NCI-H2029 (cell line): ENCODE measurements at regions not wholly inside any gene's neighbourhood (a gene's known extent, or its start where the extent isn't known, plus 50 kb on each side); places are given as distances from the start of the nearest gene placed in this dataset.

ENCODE experiments used
- DNase-seq: peaks from one replicate; lab custom pipeline; 2025; lab: John Stamatoyannopoulos, UW

GRCh38 chr2:105652014-105652796 is 92.5 kb upstream of the NCK2 start:
- no peak for DNase-seq

- DNase-seq: no peak
Observed at GRCh38 chr2:105649534-105649933, 95.2 kb upstream of the NCK2 start.

GRCh38 chr2:105647731-105648130 is 97.0 kb upstream of the NCK2 start:
- no peak for DNase-seq

- no peak for DNase-seq
Observed at GRCh38 chr2:105646774-105647076, 98.0 kb upstream of the NCK2 start.

GRCh38 chr2:105645938-105646773 is 98.6 kb upstream of the NCK2 start:
- DNase-seq: no peak

- DNase-seq: no peak
Observed at GRCh38 chr2:105645031-105645937, 99.4 kb upstream of the NCK2 start.

- no peak for DNase-seq
Observed at GRCh38 chr2:105644174-105644980, 100.3 kb upstream of the NCK2 start.

- DNase-seq: no peak
Observed at GRCh38 chr2:105643405-105644173, 101.1 kb upstream of the NCK2 start.

- no peak for DNase-seq
Observed at GRCh38 chr2:105641389-105641811, 103.3 kb upstream of the NCK2 start.

GRCh38 chr2:105640246-105640645 is 104.5 kb upstream of the NCK2 start:
- no peak for DNase-seq

- no peak for DNase-seq
Observed at GRCh38 chr2:105636109-105636740, 108.5 kb upstream of the NCK2 start.

- DNase-seq: no peak
Observed at GRCh38 chr2:105635564-105635963, 109.1 kb upstream of the NCK2 start.

GRCh38 chr2:105634198-105634597 is 110.5 kb upstream of the NCK2 start:
- DNase-seq: no peak

- DNase-seq: no peak
Observed at GRCh38 chr2:105631922-105632321, 112.8 kb upstream of the NCK2 start.

GRCh38 chr2:105631011-105631410 is 113.7 kb upstream of the NCK2 start:
- DNase-seq: no peak

GRCh38 chr2:105629634-105630033 is 115.1 kb upstream of the NCK2 start:
- DNase-seq: no peak

GRCh38 chr2:105627534-105627933 is 117.2 kb upstream of the NCK2 start:
- no peak for DNase-seq

GRCh38 chr2:105626966-105627340 is 117.8 kb upstream of the NCK2 start:
- DNase-seq: no peak

GRCh38 chr2:105626212-105626965 is 118.3 kb upstream of the NCK2 start:
- no peak for DNase-seq

- DNase-seq: no peak
Observed at GRCh38 chr2:105625632-105626031, 119.1 kb upstream of the NCK2 start.
